ENCODE measurements at regions not wholly inside any gene's neighbourhood (a gene's known extent, or its start where the extent isn't known, plus 50 kb on each side); places are given as distances from the start of the nearest gene placed in this dataset.

DNA sequence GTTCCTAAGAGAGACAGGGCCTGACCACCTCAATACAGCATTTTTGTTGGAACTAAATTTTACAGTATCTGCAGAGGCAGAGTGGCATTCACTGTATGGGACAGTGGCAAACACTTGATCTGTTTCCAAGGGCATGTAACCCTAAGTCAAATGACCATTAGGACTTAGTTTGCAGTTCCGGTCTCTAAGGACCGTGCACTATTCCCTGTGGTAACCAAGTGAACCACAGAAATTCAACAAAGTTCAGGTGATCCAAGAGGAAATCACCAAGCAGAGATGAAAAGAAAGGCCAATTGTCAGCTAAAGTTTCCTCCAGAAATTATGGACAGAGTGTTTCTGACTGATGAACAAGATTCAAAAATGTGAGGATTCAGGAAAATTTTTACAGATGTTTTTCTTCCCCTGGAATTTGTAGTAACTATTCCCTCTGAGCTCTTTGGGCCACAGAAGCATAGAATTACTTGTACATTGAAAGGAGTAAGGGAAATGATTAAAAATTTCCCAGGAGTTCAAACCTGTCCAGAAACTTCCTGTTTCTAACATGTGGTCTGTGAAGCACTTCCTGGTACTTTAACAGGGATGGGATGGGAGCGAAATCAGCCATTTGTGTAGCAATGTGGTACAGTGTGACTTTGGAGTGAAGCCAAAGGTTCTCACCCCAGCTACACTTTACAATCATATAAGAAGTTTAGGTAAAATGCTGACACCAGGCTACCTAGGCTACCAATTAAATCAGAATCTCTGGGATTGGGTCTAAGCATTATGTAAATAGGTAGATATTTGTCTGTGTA, 266.1 kb upstream of the MAP3K1 start:
- TF ChIP-seq, protein P1, sequence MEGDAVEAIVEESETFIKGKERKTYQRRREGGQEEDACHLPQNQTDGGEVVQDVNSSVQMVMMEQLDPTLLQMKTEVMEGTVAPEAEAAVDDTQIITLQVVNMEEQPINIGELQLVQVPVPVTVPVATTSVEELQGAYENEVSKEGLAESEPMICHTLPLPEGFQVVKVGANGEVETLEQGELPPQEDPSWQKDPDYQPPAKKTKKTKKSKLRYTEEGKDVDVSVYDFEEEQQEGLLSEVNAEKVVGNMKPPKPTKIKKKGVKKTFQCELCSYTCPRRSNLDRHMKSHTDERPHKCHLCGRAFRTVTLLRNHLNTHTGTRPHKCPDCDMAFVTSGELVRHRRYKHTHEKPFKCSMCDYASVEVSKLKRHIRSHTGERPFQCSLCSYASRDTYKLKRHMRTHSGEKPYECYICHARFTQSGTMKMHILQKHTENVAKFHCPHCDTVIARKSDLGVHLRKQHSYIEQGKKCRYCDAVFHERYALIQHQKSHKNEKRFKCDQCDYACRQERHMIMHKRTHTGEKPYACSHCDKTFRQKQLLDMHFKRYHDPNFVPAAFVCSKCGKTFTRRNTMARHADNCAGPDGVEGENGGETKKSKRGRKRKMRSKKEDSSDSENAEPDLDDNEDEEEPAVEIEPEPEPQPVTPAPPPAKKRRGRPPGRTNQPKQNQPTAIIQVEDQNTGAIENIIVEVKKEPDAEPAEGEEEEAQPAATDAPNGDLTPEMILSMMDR (IDR thresholded peaks at IDR 0.05), result no peak
- Histone ChIP-seq H3K27me3 (no peaks in the 10 kb centered on the region), H3K9me3 (no peaks in the 10 kb centered on the region), H3K4me1 (ENCODE audit: control insufficient read depth in 1 of 2, insufficient read depth in 1 of 2, low read depth in 1 of 2, low read length in 1 of 2) (peaks cover 35 to 37% of the 10 kb centered on the region in 2 experiments), H3K4me3 (ENCODE audit: low read depth in 1 of 2, low read length in 1 of 2) (no peak overlapping the region), H3K27ac (peak overlapping the region; percentile 46), H3K36me3 (no peaks in the 10 kb centered on the region)

DNA sequence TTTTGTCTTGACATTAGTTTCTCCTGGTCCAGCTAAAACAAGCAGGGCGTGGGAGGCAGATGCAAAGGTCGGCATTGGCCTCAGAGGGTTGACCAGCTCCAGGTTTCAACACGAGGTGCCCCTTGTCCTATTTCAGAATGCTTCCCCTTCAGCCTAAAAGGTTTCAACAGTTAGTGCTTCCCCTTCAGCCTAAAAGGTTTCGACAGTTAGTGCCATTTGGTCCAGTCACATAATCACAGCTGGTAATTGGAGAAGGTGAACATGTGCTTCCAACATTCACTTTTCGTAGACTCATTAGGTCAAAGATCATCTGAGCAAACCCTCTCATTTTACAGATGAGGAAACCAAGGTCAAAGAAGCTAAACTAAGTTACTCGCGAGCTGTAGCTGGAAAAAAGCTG, 270.3 kb upstream of the MAP3K1 start:
- TF ChIP-seq, protein P1 (IDR thresholded peaks at IDR 0.05), result no peak
- Histone ChIP-seq H3K36me3 (no peaks in the 10 kb centered on the region), H3K4me1 (ENCODE audit: control insufficient read depth in 1 of 2, insufficient read depth in 1 of 2, low read depth in 1 of 2, low read length in 1 of 2) (peaks cover 35 to 38% of the 10 kb centered on the region in 2 experiments), H3K27ac (peak overlapping the region; percentile 52), H3K9me3 (no peaks in the 10 kb centered on the region), H3K4me3 (ENCODE audit: low read depth in 1 of 2, low read length in 1 of 2) (no peak overlapping the region), H3K27me3 (no peaks in the 10 kb centered on the region)

DNA sequence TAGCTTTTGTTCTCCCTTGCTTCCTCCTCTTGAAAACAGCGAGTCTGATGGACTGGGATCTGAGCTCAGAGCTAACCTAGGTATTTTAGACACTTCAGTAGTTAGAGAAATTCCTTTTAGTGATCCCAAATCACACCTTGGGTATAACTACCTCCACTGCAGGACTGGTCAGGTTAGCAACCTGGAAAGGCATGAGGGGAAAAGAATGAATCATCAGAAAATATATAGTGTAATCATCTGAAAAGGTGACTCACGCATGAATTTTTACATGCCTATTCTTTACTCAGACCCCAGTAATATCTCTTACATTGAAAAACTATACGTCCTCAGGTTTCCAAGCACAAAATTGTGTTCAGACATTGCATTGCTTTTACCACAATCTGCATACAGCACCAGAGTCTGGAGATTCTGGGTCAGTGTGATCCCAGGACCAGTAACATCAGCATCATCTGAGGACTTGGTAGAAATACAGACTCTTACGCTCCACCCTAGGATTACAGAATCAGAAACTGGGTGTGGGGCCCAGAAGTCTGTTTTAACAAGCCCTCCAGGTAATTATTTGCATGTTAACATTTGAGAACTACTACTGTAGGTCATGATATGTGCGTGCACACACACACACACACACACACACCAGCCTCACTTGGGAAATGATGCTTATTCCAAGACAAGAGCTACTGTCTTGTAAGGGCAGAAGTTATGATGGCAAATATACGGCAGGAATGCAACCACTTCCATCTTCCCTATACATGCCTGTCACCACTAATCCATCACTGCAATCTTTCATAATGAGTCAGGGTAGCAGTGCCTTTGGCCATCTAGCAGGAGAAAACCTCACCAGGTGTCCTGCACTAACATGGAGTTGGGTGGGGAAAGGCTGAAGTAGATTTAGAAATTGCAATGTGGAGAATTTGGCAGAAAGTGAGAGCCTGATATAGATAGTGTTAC, 271.6 kb upstream of the MAP3K1 start:
- Histone ChIP-seq H3K36me3 (no peaks in the 10 kb centered on the region), H3K4me1 (ENCODE audit: control insufficient read depth in 1 of 2, insufficient read depth in 1 of 2, low read depth in 1 of 2, low read length in 1 of 2) (peaks cover 24 to 26% of the 10 kb centered on the region in 2 experiments), H3K27me3 (no peaks in the 10 kb centered on the region), H3K9me3 (no peaks in the 10 kb centered on the region), H3K27ac (no peak overlapping the region), H3K4me3 (ENCODE audit: low read depth in 1 of 2, low read length in 1 of 2) (no peak overlapping the region)
- TF ChIP-seq, protein P1 (IDR thresholded peaks at IDR 0.05), result no peak

DNA sequence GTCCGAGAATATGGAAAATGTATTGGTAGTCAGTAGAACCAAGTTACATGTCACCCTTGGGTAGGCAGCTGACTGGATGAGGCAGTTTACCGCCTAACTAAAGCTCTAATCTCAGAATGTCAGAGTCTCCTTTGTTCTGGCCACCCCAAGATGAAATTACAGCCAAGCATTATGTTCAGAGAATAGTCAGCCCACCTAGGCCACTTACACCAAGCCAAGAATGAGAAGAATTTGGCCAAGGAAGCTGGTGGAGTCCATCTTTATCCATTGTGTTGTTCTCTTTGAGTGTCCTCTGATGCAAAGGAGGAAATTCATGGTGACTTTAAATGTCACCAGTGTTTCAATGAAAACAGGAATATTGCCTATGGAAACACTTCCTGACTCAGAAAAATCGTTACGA, 275.1 kb upstream of the MAP3K1 start:
- TF ChIP-seq, protein P1 (IDR thresholded peaks at IDR 0.05), result no peak
- Histone ChIP-seq H3K36me3 (no peaks in the 10 kb centered on the region), H3K4me3 (ENCODE audit: low read depth in 1 of 2, low read length in 1 of 2) (no peak overlapping the region), H3K27me3 (no peaks in the 10 kb centered on the region), H3K4me1 (ENCODE audit: control insufficient read depth in 1 of 2, insufficient read depth in 1 of 2, low read depth in 1 of 2, low read length in 1 of 2) (peaks cover 17 to 19% of the 10 kb centered on the region in 2 experiments), H3K9me3 (no peaks in the 10 kb centered on the region), H3K27ac (no peak overlapping the region)

DNA sequence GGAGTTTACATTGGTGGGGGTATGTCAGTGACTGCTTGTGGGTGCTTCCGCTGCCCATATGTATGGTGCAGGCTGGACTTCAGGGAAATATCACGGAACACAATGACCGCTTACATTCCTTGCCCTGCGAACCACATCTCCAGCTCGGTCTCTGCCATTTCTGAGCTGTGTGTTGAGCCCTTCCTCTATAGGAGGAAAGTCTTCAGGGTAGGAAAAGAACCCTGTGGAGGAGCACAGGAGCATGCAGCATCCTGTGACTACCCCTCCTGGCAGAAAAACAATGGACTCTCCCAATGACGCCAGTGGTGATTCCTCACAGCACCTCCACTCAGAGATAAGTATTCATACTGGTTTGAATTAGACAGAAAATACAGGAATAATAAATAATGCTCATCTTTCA, 276.8 kb upstream of the MAP3K1 start:
- no peaks in the 10 kb centered on the region for H3K27me3 ChIP-seq
- H3K4me1 ChIP-seq (ENCODE audit: control insufficient read depth in 1 of 2, insufficient read depth in 1 of 2, low read depth in 1 of 2, low read length in 1 of 2), result peaks cover 0 to 3% of the 10 kb centered on the region in 2 experiments
- no peak overlapping the region for H3K27ac ChIP-seq
- TF ChIP-seq, protein P1 (IDR thresholded peaks at IDR 0.05), result no peak
- no peaks in the 10 kb centered on the region for H3K36me3 ChIP-seq
- no peaks in the 10 kb centered on the region for H3K9me3 ChIP-seq
- no peak overlapping the region for H3K4me3 ChIP-seq (ENCODE audit: low read depth in 1 of 2, low read length in 1 of 2)

Measured in neutrophil (primary cell).